ENCODE measurements at regions not wholly inside any gene's neighbourhood (a gene's known extent, or its start where the extent isn't known, plus 50 kb on each side); places are given as distances from the start of the nearest gene placed in this dataset.
"Not testable (repeated sequence)": the region's sequence is repeated elsewhere in the genome, so short reads cannot be mapped to it uniquely, and the experiment has no call there.

DNA sequence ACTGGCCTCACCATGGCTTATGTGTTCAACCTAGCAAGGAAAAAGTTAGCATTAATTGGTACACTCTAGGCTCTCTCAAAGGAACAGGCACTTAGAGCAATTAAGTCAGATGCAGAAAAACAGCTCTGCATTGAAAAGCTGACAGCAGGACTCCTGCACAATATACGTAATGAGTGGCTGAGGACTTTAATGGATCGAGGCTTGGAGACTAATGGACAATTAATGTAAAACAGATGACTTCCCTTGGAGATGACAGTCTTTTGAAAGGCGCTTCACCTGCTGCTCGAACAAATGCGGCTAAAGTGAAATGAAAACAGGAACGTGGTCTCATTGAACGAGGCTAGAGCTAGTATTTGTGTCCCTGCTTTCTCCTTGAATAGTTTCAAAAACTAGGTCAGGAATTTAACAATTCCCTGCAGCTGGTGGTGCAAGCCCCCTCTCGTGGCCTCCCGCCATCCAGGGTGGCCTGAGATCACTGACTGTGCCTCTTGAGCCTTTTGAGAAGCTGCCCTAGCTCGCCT is 137.1 kb downstream of the ELOVL4 start:
- no peak for DNase-seq (ENCODE audit: low read depth, low spot score)

GRCh38 chr6:79808921-79809320 is 138.4 kb downstream of the ELOVL4 start:
- DNase-seq (ENCODE audit: low read depth, low spot score), result no peak

DNA sequence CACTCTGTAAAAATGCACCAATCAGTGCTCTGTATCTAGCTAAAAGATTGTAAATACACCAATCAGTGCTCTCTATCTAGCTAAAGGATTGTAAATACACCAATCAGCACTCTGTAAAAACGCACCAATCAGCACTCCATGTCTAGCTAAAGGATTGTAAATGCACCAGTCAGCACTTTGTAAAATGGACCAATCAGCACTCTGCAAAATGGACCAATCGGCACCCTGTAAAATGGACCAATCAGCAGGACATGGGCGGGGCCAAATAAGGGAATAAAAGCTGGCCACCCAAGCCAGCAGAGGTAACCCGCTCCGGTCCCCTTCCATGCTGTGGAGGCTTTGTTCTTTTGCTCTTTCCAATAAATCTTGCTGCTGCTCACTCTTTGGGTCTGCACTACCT is 140.7 kb downstream of the ELOVL4 start:
- not testable (repeated sequence) for DNase-seq (ENCODE audit: low read depth, low spot score)

- DNase-seq (ENCODE audit: low read depth, low spot score), result no peak
Measured at GRCh38 chr6:79804732-79805131, 142.6 kb downstream of the ELOVL4 start.

GRCh38 chr6:79803917-79804316 is 143.4 kb downstream of the ELOVL4 start:
- DNase-seq (ENCODE audit: low read depth, low spot score), result no peak

- DNase-seq (ENCODE audit: low read depth, low spot score), result no peak
Measured at GRCh38 chr6:79802657-79803300, 144.6 kb downstream of the ELOVL4 start.

DNA sequence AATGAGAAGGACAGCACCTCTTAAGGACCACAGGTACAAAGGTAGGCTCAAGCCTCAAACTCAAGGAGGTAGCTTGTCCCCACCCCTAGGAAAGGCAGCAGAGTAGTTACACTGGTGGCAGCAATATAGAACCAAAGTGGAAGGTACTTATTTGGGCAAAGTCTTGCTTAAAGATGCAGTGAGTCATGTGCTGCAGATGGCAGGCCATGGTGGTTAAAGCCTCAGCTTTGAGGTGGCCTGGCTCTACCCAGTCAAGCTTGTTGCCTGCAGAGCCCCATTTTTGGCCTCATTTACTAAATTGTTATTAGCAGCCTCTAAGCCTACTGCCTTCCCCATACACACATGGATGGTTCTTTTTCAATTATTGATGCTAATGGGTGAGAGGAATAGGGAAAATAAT is 146.0 kb downstream of the ELOVL4 start:
- no peak for DNase-seq (ENCODE audit: low read depth, low spot score)

DNA sequence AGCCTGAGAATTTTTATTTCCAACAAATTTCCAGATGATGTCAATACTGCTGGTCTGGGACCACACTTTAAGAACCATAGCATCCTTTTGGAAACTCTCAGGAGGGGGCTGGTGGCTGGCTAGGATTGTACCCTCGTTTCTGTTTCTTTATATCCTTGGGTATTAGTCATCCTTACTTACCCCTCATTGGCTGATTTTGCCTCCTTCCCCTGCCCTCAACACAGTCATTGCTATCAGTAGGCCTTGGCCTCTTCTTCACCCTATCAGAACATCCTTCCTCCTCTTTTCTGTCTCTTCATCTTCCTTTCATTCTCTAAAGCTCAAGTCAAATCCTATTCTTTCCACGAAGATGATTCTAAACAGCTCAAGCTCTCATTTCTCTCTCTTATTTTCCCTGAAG is 148.5 kb downstream of the ELOVL4 start:
- DNase-seq (ENCODE audit: low read depth, low spot score), result no peak

GRCh38 chr6:79797912-79798311 is 149.4 kb downstream of the ELOVL4 start:
- no peak for DNase-seq (ENCODE audit: low read depth, low spot score)

DNA sequence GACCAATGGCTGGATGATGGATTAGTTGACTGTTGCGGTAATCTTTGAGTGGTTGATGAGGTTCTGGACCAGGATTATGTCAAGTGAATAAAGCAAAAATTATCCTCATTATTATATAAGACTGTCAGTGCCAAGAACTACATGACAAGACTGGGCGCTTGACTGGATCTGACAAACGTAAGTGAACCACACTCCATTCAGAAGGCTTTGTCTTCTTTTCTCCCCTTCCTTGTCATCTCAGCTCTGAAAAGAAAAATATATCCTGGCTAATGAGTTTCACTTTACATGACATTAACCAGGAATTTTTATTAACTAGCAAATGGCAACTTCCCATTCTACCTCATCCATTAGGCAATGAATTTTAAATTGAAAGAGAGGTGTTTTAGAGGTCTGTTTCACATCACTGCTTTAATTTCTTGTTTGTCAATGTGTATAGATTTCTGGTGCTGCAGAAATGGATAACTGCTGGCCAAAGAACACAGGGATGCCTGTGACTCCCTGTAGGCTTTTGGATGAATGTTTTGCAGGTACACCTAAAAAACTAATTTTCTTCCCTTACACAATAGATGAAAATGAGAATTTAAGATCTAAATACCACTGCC is 150.1 kb downstream of the ELOVL4 start:
- no peak for DNase-seq (ENCODE audit: low read depth, low spot score)

GRCh38 chr6:79796197-79796596 is 151.2 kb downstream of the ELOVL4 start:
- DNase-seq (ENCODE audit: low read depth, low spot score), result no peak

DNA sequence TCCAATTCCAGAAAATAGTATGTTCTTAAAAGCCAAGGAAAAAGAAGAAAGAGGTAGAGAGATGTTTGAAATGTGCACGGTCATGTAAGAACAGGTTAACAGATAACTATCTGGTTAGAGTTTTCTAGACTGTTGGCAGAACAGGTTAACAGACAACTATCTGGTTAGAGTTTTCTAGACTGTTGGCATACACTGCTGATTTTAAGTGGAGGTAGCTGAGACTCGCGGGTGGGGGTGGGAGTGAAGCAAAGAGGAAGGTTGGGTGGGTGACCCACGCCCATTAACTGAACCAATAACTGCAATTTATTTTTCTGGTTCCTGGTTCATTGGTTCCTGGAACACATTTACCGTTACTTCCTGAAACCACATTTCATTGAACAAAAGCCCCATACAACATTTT is 157.5 kb downstream of the ELOVL4 start:
- no peak for DNase-seq (ENCODE audit: low read depth, low spot score)

DNA sequence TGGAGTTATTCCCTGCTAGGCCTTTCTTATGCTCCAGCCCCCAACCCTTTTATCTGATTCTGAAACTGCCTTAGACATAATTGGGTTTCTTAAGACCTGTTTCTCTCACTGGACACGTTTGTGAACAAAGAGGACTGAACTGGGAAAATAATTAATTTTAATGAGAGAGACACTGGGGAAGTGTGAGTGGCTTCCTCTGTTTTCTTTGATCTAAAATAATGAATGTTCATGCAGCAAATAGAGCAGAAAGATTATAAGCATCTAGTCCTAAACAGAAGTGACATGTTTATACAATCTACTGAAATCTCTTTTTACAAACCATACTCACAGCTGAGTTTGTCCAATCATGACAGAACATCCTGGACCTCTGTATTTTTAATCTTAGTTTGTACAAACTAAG is 157.6 kb downstream of the SH3BGRL2 start:
- DNase-seq (ENCODE audit: low read depth, low spot score), result no peak

- no peak for DNase-seq (ENCODE audit: low read depth, low spot score)
Measured at GRCh38 chr6:79787626-79788025, 156.5 kb downstream of the SH3BGRL2 start.

- DNase-seq (ENCODE audit: low read depth, low spot score), result no peak
Measured at GRCh38 chr6:79784395-79784753, 153.2 kb downstream of the SH3BGRL2 start.

- no peak for DNase-seq (ENCODE audit: low read depth, low spot score)
Measured at GRCh38 chr6:79783670-79784394, 152.7 kb downstream of the SH3BGRL2 start.

- no peak for DNase-seq (ENCODE audit: low read depth, low spot score)
Measured at GRCh38 chr6:79782792-79783580, 151.9 kb downstream of the SH3BGRL2 start.

DNA sequence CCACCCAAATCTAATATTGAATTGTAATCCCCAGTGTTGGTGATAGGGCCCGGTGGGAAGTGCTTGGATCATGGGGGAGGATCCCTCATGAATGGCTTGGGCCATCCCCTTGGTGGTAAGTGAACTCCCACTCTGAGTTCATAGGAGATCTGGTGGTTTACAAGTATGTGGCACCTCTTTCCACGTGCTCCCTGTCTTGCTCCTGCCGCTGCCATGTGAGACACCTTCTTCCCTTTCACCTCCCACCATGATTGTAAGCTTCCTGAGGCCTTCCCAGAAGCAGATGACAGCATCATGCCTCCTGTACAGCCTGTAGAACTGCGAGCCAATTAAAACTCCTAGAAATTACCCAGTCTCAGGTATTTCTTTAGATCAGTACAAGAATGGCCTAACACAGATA is 150.8 kb downstream of the SH3BGRL2 start:
- no peak for DNase-seq (ENCODE audit: low read depth, low spot score)

- no peak for DNase-seq (ENCODE audit: low read depth, low spot score)
Measured at GRCh38 chr6:79780881-79781280, 149.8 kb downstream of the SH3BGRL2 start.

DNA sequence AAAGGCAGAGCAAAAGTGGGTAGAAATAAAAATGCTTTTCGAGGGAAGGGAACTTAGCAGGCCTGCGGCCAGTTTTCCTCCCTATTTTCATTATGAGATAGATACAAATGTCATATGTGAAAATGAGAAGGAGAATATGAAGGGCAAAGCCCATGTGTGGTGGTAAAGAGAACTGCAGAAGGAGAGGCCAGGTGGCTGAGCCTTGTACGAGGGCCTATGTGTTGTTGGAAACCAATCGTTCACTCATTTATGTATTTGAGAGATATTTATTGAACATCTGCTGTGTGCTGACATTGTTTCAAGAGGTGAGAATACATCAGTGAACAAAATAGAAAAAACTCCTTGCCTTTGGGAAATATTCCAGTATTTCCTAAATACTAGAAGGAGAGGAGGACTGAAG is 147.7 kb downstream of the SH3BGRL2 start:
- DNase-seq (ENCODE audit: low read depth, low spot score), result no peak

DNA sequence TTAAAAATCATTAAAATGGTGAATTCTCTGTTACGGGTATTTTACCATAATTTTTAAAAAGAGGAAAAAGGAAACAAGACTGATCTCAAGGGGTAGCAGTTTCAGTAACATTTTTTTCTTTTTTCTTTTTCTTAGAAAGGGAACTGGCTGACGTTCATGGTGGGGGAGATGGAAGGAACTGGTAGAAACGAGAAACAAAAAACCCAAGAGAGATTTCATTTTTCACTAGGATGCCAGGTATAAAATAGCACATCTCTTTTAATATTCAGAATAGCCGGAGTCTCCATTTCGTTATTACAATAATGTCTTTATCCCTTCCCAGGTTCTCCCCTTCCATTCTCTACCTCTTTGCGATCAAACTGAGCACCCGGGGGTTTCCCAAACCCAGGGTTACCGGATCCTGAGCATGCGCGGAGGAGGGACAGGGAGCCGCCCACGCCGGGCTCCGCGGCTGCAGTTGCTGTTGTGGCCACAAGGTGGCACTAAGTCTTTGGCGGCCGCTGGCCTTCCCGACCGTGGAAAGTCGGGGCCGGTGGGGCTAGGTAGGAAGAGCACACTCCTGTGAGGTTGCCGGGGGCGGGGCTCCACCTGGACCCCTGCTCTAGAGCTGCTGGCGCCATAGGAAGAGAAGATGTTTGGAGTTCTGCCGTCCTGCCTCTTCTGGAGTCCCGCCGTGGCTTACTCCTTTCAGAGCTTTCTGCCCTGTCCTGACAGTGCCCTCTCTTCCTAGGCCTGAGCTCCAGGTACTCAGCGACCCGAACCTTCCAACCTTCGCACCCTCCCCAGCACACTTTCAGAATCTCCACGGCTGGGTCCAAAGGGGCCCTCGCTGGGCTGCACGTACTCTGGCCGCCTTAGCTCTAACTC is 146.8 kb downstream of the SH3BGRL2 start:
- DNase-seq (ENCODE audit: low read depth, low spot score), result peak; percentile 12

Measured in brain pericyte (primary cell).